Stimulated activated CD4-positive, alpha-beta T cell treated with anti-CD3 and anti-CD28 coated beads, TNF-alpha, amount 100 ng/mL, for 1 hour (primary cell): ENCODE measurements at regions not wholly inside any gene's neighbourhood (a gene's known extent, or its start where the extent isn't known, plus 50 kb on each side); places are given as distances from the start of the nearest gene placed in this dataset.

Experiments
- DNase-seq, 3 donors: peaks; one replicate each; pipeline ENCODE4 v3.0.0-alpha.2; 2020; ENCODE audit warnings: low read depth in 3 of 3, low spot score in 1 of 3

DNA sequence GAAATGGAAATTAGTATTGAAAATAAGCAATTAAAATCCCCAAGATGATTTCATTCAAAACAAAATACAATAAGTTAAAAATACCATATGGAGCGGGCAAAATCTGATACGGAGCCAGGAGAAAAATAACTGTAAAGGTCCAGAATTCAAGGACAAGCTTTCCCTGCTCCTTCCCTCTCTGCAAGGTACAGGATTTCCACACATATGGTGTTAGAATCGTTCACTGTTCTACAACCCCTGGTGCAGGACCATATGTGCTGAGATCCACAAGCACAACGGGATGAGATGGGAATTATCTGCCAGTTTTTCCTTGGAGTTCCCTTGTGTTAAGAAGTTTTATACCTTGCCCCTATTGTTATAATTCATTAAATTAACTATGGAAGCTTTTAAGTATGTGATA, 94.7 kb upstream of the DMAC1 start:
- no peak for DNase-seq

DNA sequence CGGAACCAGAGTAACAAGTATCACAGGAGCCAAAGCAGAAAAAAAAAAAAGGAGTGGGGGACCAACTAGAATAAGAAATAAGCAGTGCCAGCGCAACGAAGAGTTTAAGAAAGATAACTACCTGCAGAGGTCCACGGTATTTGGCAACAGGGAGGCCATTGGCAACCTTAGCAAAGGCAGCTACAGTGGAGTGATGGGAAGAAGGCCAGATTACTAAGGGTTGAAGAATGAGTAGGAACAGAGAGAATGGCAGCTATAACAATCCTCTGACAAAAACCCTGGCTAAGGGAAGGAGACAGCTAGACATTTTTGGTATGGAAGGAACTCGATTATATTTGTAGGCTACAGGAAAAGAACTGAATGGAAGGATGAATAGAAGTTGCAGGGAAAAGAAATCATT, 93.4 kb upstream of the DMAC1 start:
- no peak for DNase-seq

DNA sequence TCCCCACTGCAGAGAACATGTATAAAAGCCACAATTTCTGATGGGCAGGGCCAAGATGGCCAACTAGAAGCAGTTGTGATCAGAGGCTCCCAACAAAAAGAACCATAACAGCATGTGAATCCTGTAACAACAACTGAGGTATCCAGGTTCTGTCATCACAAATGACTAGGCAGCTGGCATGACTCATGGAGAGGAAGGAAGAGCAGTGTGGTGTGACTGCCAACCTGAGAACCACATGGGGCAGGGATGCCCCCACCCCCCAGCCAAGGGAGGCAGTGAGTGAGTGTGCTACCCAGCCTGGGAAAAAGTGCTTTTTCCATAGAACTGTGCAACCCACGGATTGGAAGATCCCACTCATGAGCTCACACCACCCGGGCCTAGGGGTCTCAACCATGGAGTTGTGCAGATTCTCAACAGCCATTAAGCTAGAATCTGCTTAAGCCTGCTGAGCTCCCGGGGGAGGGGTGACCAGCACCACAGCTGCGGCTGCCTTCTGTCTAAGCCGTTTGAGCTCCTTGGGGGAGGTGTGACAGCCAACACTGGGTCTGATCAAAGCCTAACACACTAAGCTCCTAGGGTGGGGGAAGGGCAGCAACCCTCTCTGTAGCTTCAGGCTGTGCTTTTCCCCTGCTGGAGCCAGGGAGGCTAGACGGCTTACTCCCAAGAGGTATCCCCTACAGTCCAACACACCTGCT, 80.1 kb upstream of the DMAC1 start:
- DNase-seq: no peak

DNA sequence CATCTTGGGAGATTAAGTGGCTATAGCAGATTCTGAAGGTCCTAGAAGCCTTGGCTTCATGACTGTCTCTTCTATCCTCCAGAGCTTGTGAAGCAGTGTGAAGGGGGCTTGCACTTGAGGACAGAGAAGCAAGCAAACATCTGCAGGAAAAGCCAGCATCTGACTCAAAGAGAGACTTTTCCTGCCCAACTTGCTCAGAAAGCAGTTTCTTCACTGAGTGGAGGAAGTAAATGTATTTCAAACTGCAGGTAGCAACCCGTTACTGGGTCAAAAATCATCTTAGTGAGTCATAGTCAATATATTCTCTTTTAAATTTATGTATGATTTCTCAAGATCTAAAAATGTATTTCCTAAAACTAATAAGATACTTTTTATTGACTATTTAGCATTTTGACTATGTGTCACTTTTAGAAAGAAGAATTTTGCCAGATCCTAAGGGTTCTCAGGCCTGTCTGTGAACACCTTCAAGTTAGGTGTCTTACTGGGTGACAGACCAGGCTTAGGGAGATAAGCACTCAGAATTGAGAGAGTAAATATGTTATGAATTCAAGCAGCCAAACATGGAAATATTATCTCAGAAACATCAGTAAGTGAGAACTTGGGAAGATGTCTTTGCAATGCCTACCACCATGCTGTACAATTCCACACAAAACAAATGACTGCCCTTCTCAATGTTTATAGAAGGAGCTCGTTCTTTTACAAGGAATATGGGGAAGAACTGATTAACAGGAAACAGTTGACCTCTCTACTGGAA, 72.6 kb upstream of the DMAC1 start:
- no peak for DNase-seq

GRCh38 chr9:7869340-7869739, 69.8 kb upstream of the DMAC1 start:
- no peak for DNase-seq

DNA sequence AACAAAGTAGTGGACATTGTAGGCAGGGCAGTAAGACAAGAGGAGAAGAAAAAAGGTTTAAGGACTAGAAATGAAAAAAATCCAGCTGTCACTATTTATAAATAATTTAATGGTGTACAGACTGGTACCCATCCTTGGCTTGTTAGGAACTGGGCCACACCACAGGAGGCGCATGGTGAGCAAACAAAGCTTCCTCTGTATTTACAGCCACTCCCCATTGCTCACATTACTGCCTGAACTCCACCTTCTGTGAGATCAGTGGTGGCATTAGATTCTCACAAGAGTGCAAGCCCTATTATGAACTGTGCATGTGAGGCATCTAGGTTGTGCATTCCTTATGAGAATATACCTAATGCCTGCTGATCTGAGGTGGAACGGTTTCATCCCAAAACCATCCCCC, 62.6 kb upstream of the DMAC1 start:
- no peak for DNase-seq

GRCh38 chr9:7861086-7861485, 61.5 kb upstream of the DMAC1 start:
- DNase-seq: no peak

- DNase-seq: no peak
Measured at GRCh38 chr9:7860335-7860709, 60.7 kb upstream of the DMAC1 start.

- no peak for DNase-seq
Measured at GRCh38 chr9:7859701-7860334, 60.2 kb upstream of the DMAC1 start.

DNA sequence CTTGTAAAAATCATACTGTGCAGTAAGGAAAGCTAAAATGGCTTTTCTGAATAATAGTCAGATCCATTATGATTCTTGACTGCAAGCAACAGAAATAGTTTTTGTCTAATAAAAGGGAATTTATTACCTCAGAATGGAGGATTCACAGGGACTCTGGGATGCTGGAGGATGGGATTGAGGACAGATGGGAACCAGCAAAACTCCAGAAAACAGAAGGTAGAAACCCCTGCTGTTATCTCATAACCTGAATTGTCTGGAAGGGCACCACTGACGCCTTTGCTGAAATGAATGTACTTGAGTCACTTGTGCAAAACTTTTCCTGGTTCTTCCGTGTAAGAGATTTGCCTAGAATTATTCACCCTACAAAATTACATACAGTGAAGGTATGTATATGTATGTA, 58.6 kb upstream of the DMAC1 start:
- no peak for DNase-seq

DNA sequence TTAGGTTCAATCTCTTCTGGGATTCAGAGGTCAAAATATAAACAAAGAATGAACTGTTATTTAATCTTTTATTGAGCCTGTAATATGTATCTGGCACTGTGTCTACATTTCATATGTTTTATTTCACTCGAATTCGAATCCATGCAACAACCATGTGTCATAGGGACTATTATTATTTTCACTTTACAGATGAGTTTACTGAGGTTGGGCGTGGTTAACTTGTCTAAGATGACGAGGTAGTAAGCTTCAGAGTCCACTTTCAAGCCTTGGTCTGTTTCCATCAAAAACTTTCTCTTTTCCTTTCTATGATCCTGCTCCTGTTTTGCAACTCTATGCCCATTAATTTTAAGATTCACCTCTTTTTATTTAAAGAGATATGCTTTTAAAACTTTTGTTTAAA, 55.2 kb upstream of the DMAC1 start:
- no peak for DNase-seq
